ENCODE measurements at regions not wholly inside any gene's neighbourhood (a gene's known extent, or its start where the extent isn't known, plus 50 kb on each side); places are given as distances from the start of the nearest gene placed in this dataset.

GRCh38 chr4:180101348-180102083 lies 2141.7 kb upstream of the TENM3 start:
- no peak for DNase-seq

GRCh38 chr4:180103794-180104193 lies 2139.4 kb upstream of the TENM3 start:
- DNase-seq: no peak

- DNase-seq: no peak
Observed at GRCh38 chr4:180105362-180105761, 2137.8 kb upstream of the TENM3 start.

- no peak for DNase-seq
Observed at GRCh38 chr4:180106122-180106521, 2137.1 kb upstream of the TENM3 start.

- DNase-seq: no peak
Observed at GRCh38 chr4:180106997-180107396, 2136.2 kb upstream of the TENM3 start.

- no peak for DNase-seq
Observed at GRCh38 chr4:180116840-180117239, 2126.4 kb upstream of the TENM3 start.

GRCh38 chr4:180120068-180120467 lies 2123.1 kb upstream of the TENM3 start:
- DNase-seq: no peak

- no peak for DNase-seq
Observed at GRCh38 chr4:180134091-180134866, 2108.9 kb upstream of the TENM3 start.

- DNase-seq: no peak
Observed at GRCh38 chr4:180141734-180142133, 2101.5 kb upstream of the TENM3 start.

- no peak for DNase-seq
Observed at GRCh38 chr4:180148737-180149136, 2094.5 kb upstream of the TENM3 start.

GRCh38 chr4:180150818-180151217 lies 2092.4 kb upstream of the TENM3 start:
- DNase-seq: peak; percentile 28

GRCh38 chr4:180152831-180153230 lies 2090.4 kb upstream of the TENM3 start:
- no peak for DNase-seq

- no peak for DNase-seq
Observed at GRCh38 chr4:180153587-180153986, 2089.6 kb upstream of the TENM3 start.

GRCh38 chr4:180156684-180157083 lies 2086.5 kb upstream of the TENM3 start:
- no peak for DNase-seq

GRCh38 chr4:180160195-180160983 lies 2082.8 kb upstream of the TENM3 start:
- DNase-seq: no peak

GRCh38 chr4:180164799-180165198 lies 2078.4 kb upstream of the TENM3 start:
- DNase-seq: no peak

- DNase-seq: no peak
Observed at GRCh38 chr4:180169394-180169793, 2073.8 kb upstream of the TENM3 start.

GRCh38 chr4:180169966-180170365 lies 2073.2 kb upstream of the TENM3 start:
- no peak for DNase-seq

GRCh38 chr4:180179146-180179545 lies 2064.1 kb upstream of the TENM3 start:
- no peak for DNase-seq

GRCh38 chr4:180189666-180190065 lies 2053.5 kb upstream of the TENM3 start:
- DNase-seq: no peak

GRCh38 chr4:180190382-180190781 lies 2052.8 kb upstream of the TENM3 start:
- DNase-seq: no peak

GRCh38 chr4:180197471-180197870 lies 2045.7 kb upstream of the TENM3 start:
- no peak for DNase-seq

GRCh38 chr4:180203349-180203748 lies 2039.9 kb upstream of the TENM3 start:
- no peak for DNase-seq

- DNase-seq: no peak
Observed at GRCh38 chr4:180205276-180205675, 2037.9 kb upstream of the TENM3 start.
